H1 (cell line): ENCODE measurements at regions not wholly inside any gene's neighbourhood (a gene's known extent, or its start where the extent isn't known, plus 50 kb on each side); places are given as distances from the start of the nearest gene placed in this dataset.

Experiments
- CTCF ChIA-PET: fragments of 300-600 bp; sonication (Branson Sonifier 250); formaldehyde crosslinking; loops from one replicate; lab custom pipeline; 2021; ENCODE audit not compliant: partially characterized antibody; lab: Charles Lee
- POLR2A ChIA-PET: fragments of 300-600 bp; sonication (Branson Sonifier 250); formaldehyde crosslinking; loops from one replicate; lab custom pipeline; 2021; ENCODE audit warnings: inconsistent platforms; ENCODE audit not compliant: partially characterized antibody; lab: Charles Lee
- DNase-seq, 2 experiments: peaks; one replicate each; pipeline versions ENCODE4 v3.0.0 to v3.0.0-alpha.2; 2010 to 2022; ENCODE audit warnings: low spot score in 2 of 2, low read depth in 1 of 2, mixed read lengths in 1 of 2
- FAIRE-seq: peaks from 2 replicates; lab custom pipeline; 2011; peaks lifted over from hg19 to GRCh38; lab: Jason Lieb, UNC
- H2AFZ ChIP-seq: 2 replicates; pipeline ENCODE4 v1.8.1; 2012; ENCODE audit warnings: low read length, inconsistent platforms
- H2AK5ac ChIP-seq: 2 replicates; pipeline ENCODE4 v1.6.1; 2013; ENCODE audit warnings: low read depth, low read length
- H2BK120ac ChIP-seq: replicated peaks from 2 replicates; pipeline ENCODE3; 2013; ENCODE audit warnings: low read depth, low read length, inconsistent platforms
- H2BK12ac ChIP-seq: 2 replicates; pipeline ENCODE4 v1.6.1; 2013; ENCODE audit warnings: low read depth, low read length
- H2BK15ac ChIP-seq: 2 replicates; pipeline ENCODE4 v1.6.1; 2013; ENCODE audit warnings: low read length
- H2BK20ac ChIP-seq: 2 replicates; pipeline ENCODE4 v1.6.1; 2013; ENCODE audit warnings: low read length
- H2BK5ac ChIP-seq: 2 replicates; pipeline ENCODE4 v1.6.1; 2013; ENCODE audit warnings: low read depth, low read length
- H3K14ac ChIP-seq: 2 replicates; pipeline ENCODE4 v1.6.1; 2013; ENCODE audit warnings: inconsistent platforms; ENCODE audit not compliant: insufficient read length
- H3K18ac ChIP-seq: 2 replicates; pipeline ENCODE4 v1.6.1; 2013; ENCODE audit warnings: low read length; ENCODE audit errors: extremely low read depth
- H3K23ac ChIP-seq: 2 replicates; pipeline ENCODE4 v1.6.1; 2013; ENCODE audit warnings: inconsistent platforms; ENCODE audit not compliant: insufficient read length
- H3K23me2 ChIP-seq: 2 replicates; pipeline ENCODE4 v1.6.1; 2013; ENCODE audit warnings: low read depth, low read length
- H3K27ac ChIP-seq: 2 replicates; pipeline ENCODE4 v1.6.1; 2011; ENCODE audit warnings: low read depth, low read length, inconsistent platforms
- H3K27me3 ChIP-seq, 4 experiments: replicated peaks in 1 of 4; 1 replicate in 1 of 4; 2 replicates in 3 of 4; pipeline versions ENCODE4 v1.6.1 to v1.8.1; 2011 to 2013; ENCODE audit warnings: low read length in 3 of 4, mild to moderate bottlenecking in 3 of 4, inconsistent platforms in 2 of 4, mixed read lengths in 2 of 4, moderate library complexity in 1 of 4; ENCODE audit not compliant: control insufficient read depth in 3 of 4, insufficient read depth in 3 of 4; ENCODE audit errors: extremely low read depth in 1 of 4
- H3K36me3 ChIP-seq, 4 experiments: 2 replicates each; pipeline versions ENCODE4 v1.6.1 to v1.8.1; 2011 to 2013; ENCODE audit warnings: mild to moderate bottlenecking in 4 of 4, low read length in 3 of 4, moderate library complexity in 2 of 4, control low read depth in 1 of 4, inconsistent platforms in 1 of 4; ENCODE audit not compliant: insufficient read depth in 4 of 4, control insufficient read depth in 2 of 4
- H3K4ac ChIP-seq: replicated peaks from 2 replicates; pipeline ENCODE3; 2013; ENCODE audit warnings: low read length, low read depth, mixed read lengths, inconsistent platforms; ENCODE audit not compliant: insufficient read length
- H3K4me1 ChIP-seq, 4 experiments: replicated peaks in 1 of 4; 1 replicate in 1 of 4; 2 replicates in 3 of 4; pipeline versions ENCODE4 v1.6.1 to v1.8.1; 2011 to 2013; ENCODE audit warnings: low read length in 3 of 4, inconsistent platforms in 2 of 4, mixed read lengths in 1 of 4; ENCODE audit not compliant: insufficient read depth in 4 of 4, control insufficient read depth in 3 of 4
- H3K4me2 ChIP-seq, 2 experiments: 2 replicates each; pipeline versions ENCODE4 v1.6.1 to v1.8.1; 2011 to 2013; ENCODE audit warnings: low read depth in 2 of 2, low read length in 2 of 2, control low read depth in 1 of 2, inconsistent platforms in 1 of 2, mild to moderate bottlenecking in 1 of 2; ENCODE audit not compliant: insufficient read depth in 1 of 2
- H3K4me3 ChIP-seq, 4 experiments: fragments of 200-600, 300-600 bp in 1 of 4; sonication (generic), shearing (Covaris generic), sonication (Bioruptor Twin) in 1 of 4; 2 replicates each; pipeline versions ENCODE4 v1.5.1 to v1.8.1; 2011 to 2016; ENCODE audit warnings: low read length in 4 of 4, low read depth in 3 of 4, control low read depth in 2 of 4, inconsistent platforms in 2 of 4, mild to moderate bottlenecking in 2 of 4, mixed read lengths in 1 of 4, moderate library complexity in 1 of 4; ENCODE audit not compliant: insufficient read depth in 2 of 4; ENCODE audit errors: extremely low read depth in 1 of 4
- H3K56ac ChIP-seq: replicated peaks from 2 replicates; pipeline ENCODE3; 2013; ENCODE audit warnings: low read depth, mild to moderate bottlenecking, mixed read lengths, low read length, inconsistent platforms; ENCODE audit not compliant: insufficient read length
- H3K79me1 ChIP-seq: 2 replicates; pipeline ENCODE4 v1.6.1; 2013; ENCODE audit warnings: low read depth, low read length, control low read depth
- H3K79me2 ChIP-seq, 2 experiments: 2 replicates each; pipeline versions ENCODE4 v1.6.1 to v1.8.1; 2012 to 2013; ENCODE audit warnings: low read length in 2 of 2, mild to moderate bottlenecking in 2 of 2, inconsistent platforms in 1 of 2; ENCODE audit not compliant: insufficient read depth in 2 of 2, control insufficient read depth in 1 of 2
- H3K9ac ChIP-seq, 4 experiments: replicated peaks in 1 of 4; 1 replicate in 1 of 4; 2 replicates in 3 of 4; pipeline versions ENCODE4 v1.6.1 to v1.8.1; 2011 to 2013; ENCODE audit warnings: low read depth in 3 of 4, low read length in 3 of 4, control low read depth in 2 of 4, mild to moderate bottlenecking in 2 of 4, moderate library complexity in 2 of 4, inconsistent platforms in 1 of 4; ENCODE audit errors: extremely low read depth in 1 of 4
- H3K9me3 ChIP-seq, 2 experiments: 2 replicates each; pipeline versions ENCODE4 v1.6.1 to v1.8.1; 2012 to 2013; ENCODE audit warnings: mild to moderate bottlenecking in 2 of 2, moderate library complexity in 2 of 2, control low read depth in 1 of 2, inconsistent platforms in 1 of 2, low read depth in 1 of 2, low read length in 1 of 2, mixed read lengths in 1 of 2; ENCODE audit not compliant: insufficient read depth in 2 of 2
- H4K20me1 ChIP-seq, 2 experiments: replicated peaks in 1 of 2; 2 replicates each; pipeline versions ENCODE3 to v1.8.1; 2011 to 2013; ENCODE audit warnings: inconsistent platforms in 2 of 2, low read length in 2 of 2, mild to moderate bottlenecking in 1 of 2; ENCODE audit not compliant: insufficient read depth in 2 of 2, control insufficient read depth in 1 of 2
- H4K5ac ChIP-seq: 2 replicates; pipeline ENCODE4 v1.6.1; 2013; ENCODE audit warnings: low read length, low read depth, mixed read lengths, inconsistent platforms; ENCODE audit not compliant: insufficient read length
- H4K8ac ChIP-seq: 2 replicates; pipeline ENCODE4 v1.8.0; 2013; ENCODE audit warnings: mild to moderate bottlenecking, moderate library complexity, low read length, inconsistent platforms; ENCODE audit not compliant: insufficient read depth; ENCODE audit errors: extremely low read depth
- H4K91ac ChIP-seq: replicated peaks from 2 replicates; pipeline ENCODE3; 2013; ENCODE audit warnings: low read length, mixed read lengths, inconsistent platforms; ENCODE audit not compliant: insufficient read length
- BRCA1 ChIP-seq: IDR thresholded peaks from 2 replicates; pipeline ENCODE4 v1.6.1; 2012; ENCODE audit warnings: low read depth, low read length, improper control_type of control experiment
- GABPA ChIP-seq: IDR thresholded peaks from 2 replicates; pipeline ENCODE4 v1.6.1; 2011; ENCODE audit warnings: mild to moderate bottlenecking, low read length, moderate library complexity, borderline replicate concordance; ENCODE audit not compliant: insufficient read depth
- HDAC2 ChIP-seq, 2 experiments: fragments of 300-600 bp in 1 of 2; sonication (generic) in 1 of 2; IDR thresholded peaks; 2 replicates each; pipeline ENCODE4 v1.6.1; 2011 to 2012; ENCODE audit warnings: low read depth in 2 of 2, low read length in 2 of 2, mild to moderate bottlenecking in 2 of 2, moderate library complexity in 2 of 2, borderline replicate concordance in 1 of 2, inconsistent platforms in 1 of 2
- JUN ChIP-seq: IDR thresholded peaks from 2 replicates; pipeline ENCODE4 v1.6.1; 2011; ENCODE audit warnings: low read depth, mild to moderate bottlenecking, improper control_type of control experiment, low read length
- SP1 ChIP-seq: IDR thresholded peaks from 2 replicates; pipeline ENCODE4 v1.6.1; 2011; ENCODE audit warnings: low read depth, low read length
- ZNF274 ChIP-seq: IDR thresholded peaks from 2 replicates; pipeline ENCODE4 v1.7.0; 2012; ENCODE audit warnings: low read length, borderline replicate concordance; ENCODE audit errors: extremely low read depth

GRCh38 chr7:84317536-84317935 lies 122.9 kb upstream of the SEMA3A start:
- no peak overlapping the region for H2AFZ ChIP-seq
- H3K4me3 ChIP-seq: no peak overlapping the region
- H3K18ac ChIP-seq: no peak overlapping the region
- no peaks in the 10 kb centered on the region for H4K20me1 ChIP-seq
- no peak overlapping the region for H3K23ac ChIP-seq
- no peaks in the 10 kb centered on the region for H3K4me1 ChIP-seq
- no peak overlapping the region for H4K8ac ChIP-seq
- no peak overlapping the region for H2BK120ac ChIP-seq
- H3K27me3 ChIP-seq: peaks cover 0 to 1% (median 0%) of the 10 kb centered on the region in 4 experiments; a peak in 1 of 7 replicates
- POLR2A ChIA-PET: interaction anchor here (0.9 kb wide), 1 partner anchor 29 kb away, joined by 5 read pairs; no protein-coding TSS in a partner anchor
- no peak overlapping the region for H3K27ac ChIP-seq
- H3K79me2 ChIP-seq: no peaks in the 10 kb centered on the region
- FAIRE-seq (no peak), DNase-seq (no peak)
- no peak overlapping the region for H3K14ac ChIP-seq
- 0 out of 4 replicates have a peak, but pooled peaks cover 0 to 2% of the 10 kb centered on the region in 2 experiments for H3K9me3 ChIP-seq
- no peaks in the 10 kb centered on the region for H3K36me3 ChIP-seq
- CTCF ChIA-PET: no interaction called here
- no peak overlapping the region for H2BK15ac ChIP-seq
- H3K4ac ChIP-seq: no peak overlapping the region
- no peak overlapping the region for H3K56ac ChIP-seq
- no peak overlapping the region for H3K9ac ChIP-seq
- no peak overlapping the region for H4K5ac ChIP-seq
- no peak overlapping the region for H3K4me2 ChIP-seq
- H3K79me1 ChIP-seq: no peaks in the 10 kb centered on the region
- H4K91ac ChIP-seq: no peak overlapping the region
- H2AK5ac ChIP-seq: no peak overlapping the region
- no peak overlapping the region for H2BK20ac ChIP-seq
- H2BK5ac ChIP-seq: no peak overlapping the region
- H2BK12ac ChIP-seq: no peak overlapping the region
- H3K23me2 ChIP-seq: no peaks in the 10 kb centered on the region
- TF ChIP-seq JUN (no peak), ZNF274 (no peak), SP1 (no peak), GABPA (no peak), BRCA1 (no peak), HDAC2 (IDR thresholded peaks at IDR 0.05; ENCODE audit: borderline replicate concordance in 1 of 2, low read depth in 2 of 2, low read length in 2 of 2) (no peak)
